Panc1 (cell line): ENCODE measurements at regions not wholly inside any gene's neighbourhood (a gene's known extent, or its start where the extent isn't known, plus 50 kb on each side); places are given as distances from the start of the nearest gene placed in this dataset.

Experiments used
- ATAC-seq: fragments of 200-7000 bp; cut with Tn5 transposase; 2 replicates; pipeline ENCODE4 v1.9.1; 2020; ENCODE audit warnings: mild to moderate bottlenecking, moderate library complexity
- BruUV-seq: library from RNA; stranded (reverse); fragments of 400-500 nt; replicated peaks from 2 replicates; lab custom pipeline; 2021; lab: Mats Ljungman, UMichigan
- CTCF ChIA-PET: fragments of 300-600 bp; sonication (Branson Sonifier 250); formaldehyde crosslinking; loops from one replicate; lab custom pipeline; 2022; ENCODE audit warnings: antibody characterized with exemption; lab: Charles Lee
- POLR2A ChIA-PET: fragments of 300-600 bp; sonication (Branson Sonifier 250); formaldehyde crosslinking; loops from one replicate; lab custom pipeline; 2022; ENCODE audit warnings: antibody characterized with exemption; lab: Charles Lee
- DNase-seq: peaks from one replicate; pipeline ENCODE4 v3.0.0-alpha.2; 2010; ENCODE audit warnings: low read depth, low spot score
- H3K27ac ChIP-seq: 2 replicates; pipeline ENCODE4 v1.5.1; 2011; ENCODE audit warnings: mild to moderate bottlenecking, low read length, inconsistent platforms
- H3K27me3 ChIP-seq: fragments of 200-500 bp; sonication (Bioruptor generic); 2 replicates; pipeline ENCODE4 v1.6.0; 2014; ENCODE audit warnings: low read length, inconsistent platforms; ENCODE audit not compliant: control insufficient read depth, insufficient read depth
- H3K36me3 ChIP-seq: fragments of 200-500 bp; sonication (Bioruptor generic); 2 replicates; pipeline ENCODE4 v1.5.1; 2014; ENCODE audit warnings: inconsistent platforms, mild to moderate bottlenecking, low read length, moderate library complexity; ENCODE audit not compliant: control insufficient read depth, insufficient read depth
- H3K4me1 ChIP-seq: 2 replicates; pipeline ENCODE4 v1.5.1; 2011; ENCODE audit warnings: inconsistent platforms, mild to moderate bottlenecking, low read length, moderate library complexity; ENCODE audit not compliant: control insufficient read depth, insufficient read depth
- H3K4me3 ChIP-seq, 2 experiments: 2 replicates each; pipeline ENCODE4 v1.5.1; 2011 to 2012; ENCODE audit warnings: low read depth in 2 of 2, low read length in 2 of 2, mild to moderate bottlenecking in 2 of 2, inconsistent platforms in 1 of 2, moderate library complexity in 1 of 2
- H3K9me3 ChIP-seq: fragments of 200-500 bp; sonication (Bioruptor generic); 2 replicates; pipeline ENCODE4 v1.5.1; 2014; ENCODE audit warnings: low read depth, mild to moderate bottlenecking, inconsistent platforms, low read length, moderate library complexity; ENCODE audit not compliant: control insufficient read depth, insufficient read depth
- CTCF ChIP-seq: fragments of 450-650 bp; IDR thresholded peaks from 2 replicates; pipeline ENCODE4 v1.5.1; 2017; ENCODE audit warnings: mild to moderate bottlenecking
- POLR2AphosphoS5 ChIP-seq: IDR thresholded peaks from 2 replicates; pipeline ENCODE4 v1.6.1; 2012; ENCODE audit warnings: mild to moderate bottlenecking, low read depth, low read length, moderate library complexity
- SIN3A ChIP-seq: IDR thresholded peaks from 2 replicates; pipeline ENCODE4 v1.6.1; 2012; ENCODE audit warnings: low read depth, mild to moderate bottlenecking, low read length, moderate library complexity, borderline replicate concordance; ENCODE audit not compliant: insufficient read depth
- TCF7L2 ChIP-seq: IDR thresholded peaks from 2 replicates; pipeline ENCODE4 v1.6.1; 2011; ENCODE audit warnings: mild to moderate bottlenecking, low read depth, low read length, inconsistent platforms
- in situ Hi-C: cut with HindIII; loops from 2 replicates; pipeline ENCODE4 v1.10.0; 2016; ENCODE audit warnings: low sequenced_read_pairs, low pct_unique_long_range_greater_than_20kb
- intact Hi-C: fragments of 100-400 bp; cut with micrococcal nuclease; formaldehyde crosslinking; loops from one replicate; pipeline ENCODE4 v1.10.0; 2022; ENCODE audit not compliant: unreplicated experiment
- TF ChIP-seq, protein P1 (sequence below), 2 experiments: IDR thresholded peaks; 2 replicates each; pipeline ENCODE4 v1.6.1; 2011 to 2012; ENCODE audit warnings: low read depth in 2 of 2, control low read depth in 1 of 2, low read length in 1 of 2, mild to moderate bottlenecking in 1 of 2, moderate library complexity in 1 of 2; ENCODE audit not compliant: insufficient read depth in 1 of 2

- intact Hi-C loops (no loop called here), in situ Hi-C loops (no loop called here)
- TF ChIP-seq CTCF (no peak), POLR2AphosphoS5 (no peak), TCF7L2 (no peak), SIN3A (no peak)
- TF ChIP-seq, protein P1, sequence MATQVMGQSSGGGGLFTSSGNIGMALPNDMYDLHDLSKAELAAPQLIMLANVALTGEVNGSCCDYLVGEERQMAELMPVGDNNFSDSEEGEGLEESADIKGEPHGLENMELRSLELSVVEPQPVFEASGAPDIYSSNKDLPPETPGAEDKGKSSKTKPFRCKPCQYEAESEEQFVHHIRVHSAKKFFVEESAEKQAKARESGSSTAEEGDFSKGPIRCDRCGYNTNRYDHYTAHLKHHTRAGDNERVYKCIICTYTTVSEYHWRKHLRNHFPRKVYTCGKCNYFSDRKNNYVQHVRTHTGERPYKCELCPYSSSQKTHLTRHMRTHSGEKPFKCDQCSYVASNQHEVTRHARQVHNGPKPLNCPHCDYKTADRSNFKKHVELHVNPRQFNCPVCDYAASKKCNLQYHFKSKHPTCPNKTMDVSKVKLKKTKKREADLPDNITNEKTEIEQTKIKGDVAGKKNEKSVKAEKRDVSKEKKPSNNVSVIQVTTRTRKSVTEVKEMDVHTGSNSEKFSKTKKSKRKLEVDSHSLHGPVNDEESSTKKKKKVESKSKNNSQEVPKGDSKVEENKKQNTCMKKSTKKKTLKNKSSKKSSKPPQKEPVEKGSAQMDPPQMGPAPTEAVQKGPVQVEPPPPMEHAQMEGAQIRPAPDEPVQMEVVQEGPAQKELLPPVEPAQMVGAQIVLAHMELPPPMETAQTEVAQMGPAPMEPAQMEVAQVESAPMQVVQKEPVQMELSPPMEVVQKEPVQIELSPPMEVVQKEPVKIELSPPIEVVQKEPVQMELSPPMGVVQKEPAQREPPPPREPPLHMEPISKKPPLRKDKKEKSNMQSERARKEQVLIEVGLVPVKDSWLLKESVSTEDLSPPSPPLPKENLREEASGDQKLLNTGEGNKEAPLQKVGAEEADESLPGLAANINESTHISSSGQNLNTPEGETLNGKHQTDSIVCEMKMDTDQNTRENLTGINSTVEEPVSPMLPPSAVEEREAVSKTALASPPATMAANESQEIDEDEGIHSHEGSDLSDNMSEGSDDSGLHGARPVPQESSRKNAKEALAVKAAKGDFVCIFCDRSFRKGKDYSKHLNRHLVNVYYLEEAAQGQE (IDR thresholded peaks at IDR 0.05; ENCODE audit: insufficient read depth in 1 of 2, low read depth in 2 of 2, low read length in 1 of 2) = no peak
- ATAC-seq (no peak), DNase-seq (no peak)
- ChIA-PET POLR2A (no interaction called here), CTCF (no interaction called here)
- Histone ChIP-seq H3K9me3 (no peaks in the 10 kb centered on the region), H3K27ac (no peak overlapping the region), H3K4me3 (no peak overlapping the region), H3K36me3 (no peaks in the 10 kb centered on the region), H3K27me3 (no peaks in the 10 kb centered on the region), H3K4me1 (no peaks in the 10 kb centered on the region)
- no TSS peak for BruUV-seq
These were observed 329.5 kb upstream of the CHAC2 start for GRCh38 chr2:53438100-53438499.

- BruUV-seq = no TSS peak
- Histone ChIP-seq H3K27ac (no peak overlapping the region), H3K4me1 (no peaks in the 10 kb centered on the region), H3K27me3 (no peaks in the 10 kb centered on the region), H3K9me3 (no peaks in the 10 kb centered on the region), H3K4me3 (no peak overlapping the region), H3K36me3 (no peaks in the 10 kb centered on the region)
- ATAC-seq = no peak
- ChIA-PET CTCF (no interaction called here), POLR2A (no interaction called here)
- no peak for DNase-seq
- intact Hi-C loops = no loop called here
- TF ChIP-seq, protein P1 (IDR thresholded peaks at IDR 0.05; ENCODE audit: insufficient read depth in 1 of 2, low read depth in 2 of 2, low read length in 1 of 2) = no peak
- no peak for TF ChIP-seq TCF7L2
- TF ChIP-seq SIN3A = no peak
- no peak for TF ChIP-seq POLR2AphosphoS5
- no peak for TF ChIP-seq CTCF
- in situ Hi-C loops = no loop called here
These were observed 330.2 kb upstream of the CHAC2 start for GRCh38 chr2:53437371-53437770.
